T-helper 1 cell treated with Interleukin-12 subunit alpha and Interleukin-12 subunit beta and Interleukin-4 antibody, amounts not matched to agents 30 μg/mL and 1 μg/mL, for 36 hours (primary cell): ENCODE measurements at regions not wholly inside any gene's neighbourhood (a gene's known extent, or its start where the extent isn't known, plus 50 kb on each side); places are given as distances from the start of the nearest gene placed in this dataset.

Experiments used
- H3K27ac Mint-ChIP-seq: one replicate; pipeline ENCODE4 v1.8.0; 2021; ENCODE audit warnings: mild to moderate bottlenecking, mixed read lengths
- H3K27me3 Mint-ChIP-seq: one replicate; pipeline ENCODE4 v1.8.0; 2021; ENCODE audit warnings: low read depth, mixed read lengths
- H3K36me3 Mint-ChIP-seq: one replicate; pipeline ENCODE4 v1.8.0; 2021; ENCODE audit warnings: low read depth, mixed read lengths
- H3K4me1 Mint-ChIP-seq: one replicate; pipeline ENCODE4 v1.8.0; 2021; ENCODE audit warnings: low read depth, mixed read lengths
- H3K4me3 Mint-ChIP-seq: one replicate; pipeline ENCODE4 v1.8.0; 2021; ENCODE audit warnings: mild to moderate bottlenecking, moderate library complexity, mixed read lengths
- H3K9me3 Mint-ChIP-seq: one replicate; pipeline ENCODE4 v1.8.0; 2021; ENCODE audit warnings: mixed read lengths

DNA sequence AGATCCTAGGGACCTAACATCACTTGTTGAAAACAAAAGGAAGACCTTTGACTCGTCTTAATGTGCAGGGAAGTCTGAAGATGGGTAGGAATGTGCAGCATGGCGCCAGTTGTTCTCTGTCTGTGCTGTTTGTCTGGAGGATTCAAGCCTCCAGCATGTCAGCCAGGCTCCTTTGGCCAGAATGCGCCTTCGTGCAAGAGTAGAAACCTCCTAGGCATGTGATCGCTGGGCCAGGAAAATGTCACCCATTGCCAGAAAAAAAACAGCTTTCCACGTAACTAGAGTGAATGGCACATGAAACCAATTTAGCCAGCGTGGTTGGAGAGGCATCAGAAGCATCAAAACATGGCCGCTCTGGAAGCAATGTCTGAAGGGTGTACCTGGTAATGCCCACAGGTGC, 132.7 kb downstream of the EDN1 start:
- no peaks in the 10 kb centered on the region for H3K36me3 Mint-ChIP-seq
- no peak overlapping the region for H3K4me3 Mint-ChIP-seq
- no peak overlapping the region for H3K27ac Mint-ChIP-seq
- H3K27me3 Mint-ChIP-seq, result no peaks in the 10 kb centered on the region
- H3K9me3 Mint-ChIP-seq, result no peaks in the 10 kb centered on the region
- no peaks in the 10 kb centered on the region for H3K4me1 Mint-ChIP-seq

GRCh38 chr6:12423832-12424231, 133.7 kb downstream of the EDN1 start:
- H3K27me3 Mint-ChIP-seq, result no peaks in the 10 kb centered on the region
- no peak overlapping the region for H3K27ac Mint-ChIP-seq
- no peaks in the 10 kb centered on the region for H3K9me3 Mint-ChIP-seq
- no peaks in the 10 kb centered on the region for H3K36me3 Mint-ChIP-seq
- H3K4me3 Mint-ChIP-seq, result no peak overlapping the region
- H3K4me1 Mint-ChIP-seq, result no peaks in the 10 kb centered on the region

GRCh38 chr6:12426121-12426520, 136.0 kb downstream of the EDN1 start:
- Mint-ChIP-seq H3K9me3 (no peaks in the 10 kb centered on the region), H3K36me3 (no peaks in the 10 kb centered on the region), H3K4me3 (no peak overlapping the region), H3K4me1 (no peaks in the 10 kb centered on the region), H3K27me3 (no peaks in the 10 kb centered on the region), H3K27ac (no peak overlapping the region)

DNA sequence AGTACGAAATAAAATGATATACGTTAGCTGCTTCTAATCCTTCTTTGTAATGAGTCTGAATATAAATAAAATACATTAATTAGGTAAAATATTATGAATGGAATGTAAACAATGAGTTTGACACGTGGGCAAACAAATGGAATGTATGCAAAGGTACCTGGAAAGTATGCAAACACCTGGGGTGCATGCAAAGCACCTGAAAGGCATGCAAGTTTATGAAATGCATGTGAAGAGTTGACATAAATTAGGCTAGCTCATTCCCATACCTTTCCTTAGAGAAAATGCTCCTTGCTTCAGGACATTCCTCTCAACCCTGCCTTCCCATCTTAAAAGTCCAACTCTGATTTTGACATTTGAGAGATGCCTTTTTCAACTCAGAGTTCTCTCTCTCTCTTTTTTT, 140.9 kb downstream of the EDN1 start:
- H3K4me1 Mint-ChIP-seq, result peaks cover 2% of the 10 kb centered on the region
- no peak overlapping the region for H3K27ac Mint-ChIP-seq
- peaks cover 1% of the 10 kb centered on the region for H3K36me3 Mint-ChIP-seq
- peaks cover 4% of the 10 kb centered on the region for H3K27me3 Mint-ChIP-seq
- H3K9me3 Mint-ChIP-seq, result peaks cover 7% of the 10 kb centered on the region
- no peak overlapping the region for H3K4me3 Mint-ChIP-seq

DNA sequence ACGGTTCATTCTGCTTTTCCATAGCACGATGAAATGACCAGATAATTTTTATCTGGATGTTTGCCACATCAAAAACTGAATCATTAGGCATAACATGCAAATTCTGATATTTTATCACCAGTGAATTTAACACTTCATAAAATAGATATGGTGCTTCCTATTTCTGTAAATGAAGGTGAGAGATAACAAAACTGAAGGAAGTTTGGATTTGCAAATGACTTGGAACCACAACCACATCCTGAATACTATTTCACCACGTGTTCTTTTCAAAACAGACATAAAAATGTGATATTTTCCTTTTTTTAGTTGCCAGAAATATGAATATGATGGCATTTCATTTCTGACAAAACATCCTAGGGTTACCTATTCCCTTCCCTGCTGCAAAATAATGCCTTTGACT, 146.1 kb downstream of the EDN1 start:
- Mint-ChIP-seq H3K4me3 (no peak overlapping the region), H3K9me3 (peaks cover 7% of the 10 kb centered on the region), H3K27me3 (peaks cover 4% of the 10 kb centered on the region), H3K27ac (no peak overlapping the region), H3K4me1 (peaks cover 6% of the 10 kb centered on the region), H3K36me3 (peaks cover 1% of the 10 kb centered on the region)

DNA sequence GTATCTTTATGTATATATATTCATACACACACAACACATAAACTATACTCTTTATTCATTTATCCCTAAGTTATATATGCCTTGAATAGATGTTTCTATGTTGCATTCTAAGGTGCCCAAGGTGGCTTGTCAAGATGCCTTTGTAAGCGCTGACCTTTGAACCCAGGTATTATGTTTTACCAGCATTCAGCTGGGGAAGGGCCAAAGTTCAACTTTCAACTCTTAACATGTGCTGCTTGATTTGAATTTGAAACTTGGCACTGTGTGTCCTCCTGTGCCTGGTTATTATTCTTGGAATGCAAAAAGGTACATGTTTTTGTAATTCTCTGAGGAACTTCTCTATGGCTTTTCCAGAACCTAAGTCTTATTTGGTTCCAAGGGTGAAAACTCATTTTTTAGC, 146.5 kb downstream of the EDN1 start:
- peaks cover 1% of the 10 kb centered on the region for H3K36me3 Mint-ChIP-seq
- H3K27me3 Mint-ChIP-seq, result peaks cover 4% of the 10 kb centered on the region
- peaks cover 7% of the 10 kb centered on the region for H3K9me3 Mint-ChIP-seq
- H3K4me1 Mint-ChIP-seq, result peaks cover 6% of the 10 kb centered on the region
- no peak overlapping the region for H3K4me3 Mint-ChIP-seq
- no peak overlapping the region for H3K27ac Mint-ChIP-seq

GRCh38 chr6:12439296-12439695, 149.1 kb downstream of the EDN1 start:
- peaks cover 3% of the 10 kb centered on the region for H3K9me3 Mint-ChIP-seq
- H3K27ac Mint-ChIP-seq, result no peak overlapping the region
- H3K36me3 Mint-ChIP-seq, result no peaks in the 10 kb centered on the region
- peaks cover 7% of the 10 kb centered on the region for H3K4me1 Mint-ChIP-seq
- H3K27me3 Mint-ChIP-seq, result no peaks in the 10 kb centered on the region
- H3K4me3 Mint-ChIP-seq, result no peak overlapping the region

GRCh38 chr6:12440981-12441380, 150.8 kb downstream of the EDN1 start:
- no peak overlapping the region for H3K27ac Mint-ChIP-seq

DNA sequence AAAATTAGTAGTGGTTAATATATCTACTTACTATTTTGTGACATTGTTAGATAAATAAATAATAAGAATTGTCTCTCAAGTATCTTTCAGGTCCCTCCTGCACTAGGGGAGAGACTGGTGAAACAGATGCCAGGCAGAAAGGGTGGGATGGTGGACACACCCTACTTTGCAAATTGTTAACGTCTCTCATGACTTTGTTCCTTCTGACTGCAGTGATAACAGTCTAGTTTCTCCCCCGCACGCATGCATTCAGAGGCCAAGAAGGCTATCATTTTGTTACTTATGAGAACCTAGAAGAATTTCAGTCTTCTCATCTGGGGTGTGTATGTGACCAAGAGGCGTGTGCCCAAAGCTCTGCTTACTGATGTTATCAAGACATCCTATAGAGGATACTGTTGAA, 152.3 kb downstream of the EDN1 start:
- Mint-ChIP-seq H3K9me3 (no peaks in the 10 kb centered on the region), H3K27me3 (no peaks in the 10 kb centered on the region), H3K4me1 (peaks cover 2% of the 10 kb centered on the region), H3K36me3 (no peaks in the 10 kb centered on the region), H3K27ac (no peak overlapping the region), H3K4me3 (no peak overlapping the region)

More at GRCh38 chr6:12440981-12441380, 150.8 kb downstream of the EDN1 start:
- Mint-ChIP-seq H3K4me3 (no peak overlapping the region), H3K9me3 (no peaks in the 10 kb centered on the region), H3K27me3 (no peaks in the 10 kb centered on the region), H3K36me3 (no peaks in the 10 kb centered on the region), H3K4me1 (peaks cover 6% of the 10 kb centered on the region)

DNA sequence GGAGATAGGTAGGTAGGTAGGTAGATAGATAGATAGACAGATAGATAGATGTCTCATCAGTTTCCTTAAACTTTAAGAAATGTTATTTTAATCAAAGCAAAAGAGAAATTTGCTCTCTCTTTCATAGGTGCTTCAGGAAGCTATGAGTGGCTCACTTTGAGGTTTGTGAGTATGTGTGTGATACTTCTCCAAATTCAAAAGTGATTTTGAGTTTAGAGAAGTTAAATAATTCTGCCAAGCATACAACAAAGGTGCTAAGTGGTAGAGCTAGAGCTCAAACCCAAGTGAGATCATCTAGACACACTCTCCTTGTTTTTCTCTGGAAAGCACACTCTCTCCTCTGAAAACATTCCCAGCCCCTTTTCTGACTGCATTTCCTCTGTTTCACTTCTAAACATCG, 156.2 kb downstream of the EDN1 start:
- Mint-ChIP-seq H3K36me3 (no peaks in the 10 kb centered on the region), H3K4me1 (peaks cover 2% of the 10 kb centered on the region), H3K27ac (no peak overlapping the region), H3K4me3 (no peak overlapping the region), H3K27me3 (no peaks in the 10 kb centered on the region), H3K9me3 (no peaks in the 10 kb centered on the region)

- Mint-ChIP-seq H3K4me3 (no peak overlapping the region), H3K27me3 (no peaks in the 10 kb centered on the region), H3K36me3 (no peaks in the 10 kb centered on the region), H3K27ac (no peak overlapping the region), H3K4me1 (no peaks in the 10 kb centered on the region), H3K9me3 (peaks cover 8% of the 10 kb centered on the region)
These were observed 159.3 kb downstream of the EDN1 start for GRCh38 chr6:12449447-12449846.

DNA sequence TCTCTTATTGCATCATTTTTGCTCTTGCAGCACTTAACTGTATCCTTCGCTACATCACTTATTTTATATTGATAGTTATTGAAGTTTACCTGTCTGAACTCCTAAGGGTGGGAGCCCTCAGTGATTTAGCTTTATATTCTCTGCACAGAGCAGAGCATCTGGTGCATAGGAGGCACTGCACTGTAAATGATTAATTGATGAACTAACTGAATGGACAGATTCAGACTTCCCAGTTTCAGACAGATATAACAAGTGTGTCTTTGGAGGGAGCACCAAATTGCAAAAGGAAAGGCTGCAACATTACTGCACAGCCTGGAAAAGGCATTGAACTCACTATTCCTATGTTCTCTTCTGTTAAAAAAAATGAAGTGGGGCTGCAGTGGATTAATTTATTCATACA, 160.3 kb downstream of the EDN1 start:
- H3K27ac Mint-ChIP-seq, result no peak overlapping the region
- H3K4me3 Mint-ChIP-seq, result no peak overlapping the region
- H3K27me3 Mint-ChIP-seq, result no peaks in the 10 kb centered on the region
- H3K9me3 Mint-ChIP-seq, result peaks cover 11% of the 10 kb centered on the region
- no peaks in the 10 kb centered on the region for H3K4me1 Mint-ChIP-seq
- H3K36me3 Mint-ChIP-seq, result no peaks in the 10 kb centered on the region

GRCh38 chr6:12456343-12456742, 166.2 kb downstream of the EDN1 start:
- H3K27ac Mint-ChIP-seq, result no peak overlapping the region
- no peak overlapping the region for H3K4me3 Mint-ChIP-seq
- no peaks in the 10 kb centered on the region for H3K27me3 Mint-ChIP-seq
- H3K9me3 Mint-ChIP-seq, result peaks cover 11% of the 10 kb centered on the region
- H3K4me1 Mint-ChIP-seq, result no peaks in the 10 kb centered on the region
- H3K36me3 Mint-ChIP-seq, result no peaks in the 10 kb centered on the region

DNA sequence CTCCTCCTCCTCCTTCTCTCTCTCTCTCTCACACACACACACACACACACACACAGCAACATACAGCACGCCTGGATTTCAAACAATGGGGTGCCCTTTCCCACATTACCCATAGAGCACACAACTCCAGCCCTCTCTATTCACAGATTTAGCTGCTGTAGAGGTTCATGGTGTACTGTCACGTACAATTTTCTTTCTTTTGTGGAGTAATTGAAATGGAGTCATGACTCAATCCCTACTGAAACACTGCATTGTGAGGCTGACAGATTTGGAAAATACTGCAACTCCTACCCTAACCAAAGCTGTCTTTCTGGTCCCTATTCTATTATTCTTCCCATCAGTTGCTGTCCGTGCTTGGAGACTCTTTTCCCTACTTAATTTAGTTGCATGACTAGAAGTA, 166.9 kb downstream of the EDN1 start:
- Mint-ChIP-seq H3K4me3 (no peak overlapping the region), H3K36me3 (no peaks in the 10 kb centered on the region), H3K27ac (no peak overlapping the region), H3K27me3 (no peaks in the 10 kb centered on the region), H3K9me3 (peaks cover 11% of the 10 kb centered on the region), H3K4me1 (no peaks in the 10 kb centered on the region)

DNA sequence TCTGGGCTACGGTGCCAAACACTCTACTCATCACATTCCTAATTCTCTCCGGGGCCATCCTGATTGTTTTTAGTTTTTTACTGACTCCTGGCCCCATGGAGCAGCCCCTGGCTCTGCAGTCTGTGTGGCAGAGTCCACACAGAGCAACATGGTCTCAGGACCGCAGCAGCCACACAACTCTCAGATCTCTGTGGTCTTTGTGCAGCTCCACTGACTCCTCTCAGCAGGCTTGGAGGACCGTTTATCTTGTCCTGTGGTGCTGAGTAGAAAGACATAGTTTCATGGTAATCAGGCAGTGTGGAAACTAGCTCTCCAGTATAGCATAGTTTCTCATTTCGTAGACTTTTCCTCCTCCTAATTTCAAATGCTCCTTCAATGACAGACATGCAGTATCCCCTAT, 168.4 kb downstream of the EDN1 start:
- no peaks in the 10 kb centered on the region for H3K4me1 Mint-ChIP-seq
- no peaks in the 10 kb centered on the region for H3K27me3 Mint-ChIP-seq
- H3K36me3 Mint-ChIP-seq, result no peaks in the 10 kb centered on the region
- no peak overlapping the region for H3K4me3 Mint-ChIP-seq
- H3K27ac Mint-ChIP-seq, result no peak overlapping the region
- H3K9me3 Mint-ChIP-seq, result peaks cover 6% of the 10 kb centered on the region

DNA sequence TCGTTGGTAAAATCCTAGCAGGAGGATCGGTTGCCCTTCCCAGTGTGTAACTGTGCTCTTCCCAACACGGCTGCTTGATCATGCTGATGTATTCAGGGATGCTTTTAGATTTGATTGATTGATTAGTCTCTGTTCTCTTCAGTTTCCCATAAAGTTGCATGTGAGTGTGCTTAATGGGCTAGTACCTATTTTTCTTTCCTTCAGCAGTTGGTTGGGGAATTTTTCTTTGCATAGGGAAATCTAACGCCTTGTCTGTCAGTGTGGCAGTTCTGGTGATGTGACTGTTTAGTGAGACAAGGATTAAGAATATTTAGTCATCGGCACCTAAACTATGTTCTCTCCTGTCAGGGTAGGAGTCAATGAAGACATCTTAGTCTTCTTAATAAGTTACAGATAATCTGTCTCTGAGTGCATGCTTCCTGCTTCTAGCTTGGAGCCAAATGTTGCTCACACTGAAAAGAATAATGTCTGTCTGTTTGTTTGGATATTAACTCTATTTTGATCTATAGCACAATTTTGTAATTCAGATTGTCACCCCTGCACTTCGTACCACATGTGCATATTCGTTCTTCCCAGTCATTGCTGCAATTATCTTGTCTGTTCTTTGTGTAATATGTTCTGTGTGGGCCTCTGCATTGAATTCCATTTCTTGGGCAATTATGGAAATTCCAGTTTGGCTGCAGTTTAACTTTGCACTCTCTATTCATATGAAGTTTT, 169.9 kb downstream of the EDN1 start:
- Mint-ChIP-seq H3K4me3 (no peak overlapping the region), H3K36me3 (no peaks in the 10 kb centered on the region), H3K27me3 (no peaks in the 10 kb centered on the region), H3K27ac (no peak overlapping the region), H3K9me3 (no peaks in the 10 kb centered on the region), H3K4me1 (no peaks in the 10 kb centered on the region)
